ENCODE measurements at regions not wholly inside any gene's neighbourhood (a gene's known extent, or its start where the extent isn't known, plus 50 kb on each side); places are given as distances from the start of the nearest gene placed in this dataset.

DNA sequence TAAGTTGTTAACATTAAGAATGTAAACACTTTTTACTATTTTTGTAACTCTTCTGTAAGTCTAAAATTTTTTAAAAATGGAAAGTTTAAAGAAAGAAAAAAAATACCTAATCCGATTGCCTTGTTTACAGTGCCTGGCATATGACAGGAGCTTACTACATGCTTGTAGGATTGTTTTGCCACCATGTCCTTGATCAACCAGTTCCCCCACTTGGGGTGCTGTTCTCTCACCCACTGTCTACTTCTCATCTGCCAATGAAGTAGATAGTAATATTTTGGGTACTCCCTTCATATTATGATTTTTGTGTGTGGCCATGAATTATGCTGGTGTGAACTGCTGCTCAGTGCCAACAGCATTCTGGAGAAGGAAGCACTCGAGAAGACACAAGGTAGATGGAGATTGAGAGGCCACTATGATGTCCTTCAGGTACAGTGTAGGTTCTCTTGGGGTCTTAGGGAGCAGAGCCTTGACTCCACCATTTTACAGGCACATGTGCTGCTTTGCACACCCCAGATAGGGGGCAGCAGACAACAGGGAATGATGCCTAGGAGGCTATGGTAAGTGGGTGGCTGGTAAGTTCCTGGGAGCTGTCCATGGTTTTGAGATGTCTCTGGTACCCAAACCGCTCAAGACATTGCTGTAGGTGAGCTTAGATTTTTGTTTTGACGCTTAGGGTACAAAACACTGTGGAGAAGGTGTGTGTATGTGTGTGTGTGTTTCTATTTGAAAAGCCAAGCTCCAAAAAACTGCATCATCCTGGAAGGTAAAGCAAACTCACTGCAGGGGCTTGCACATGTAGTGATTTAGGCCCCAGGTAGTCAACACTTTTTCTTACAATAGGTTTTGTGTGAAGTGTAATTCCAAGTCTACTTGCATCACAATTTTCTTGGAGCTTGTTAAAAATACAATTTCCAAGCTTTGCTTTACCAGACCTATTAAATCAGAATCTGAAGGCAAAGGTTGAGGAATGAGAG lies 494.5 kb upstream of the LARGE1 start (continued):
- TF ChIP-seq TIGD3 (CRISPR knock-in tag; IDR thresholded peaks at IDR 0.05; ENCODE audit: borderline replicate concordance) (peak; percentile 75; the same call in 1 of the 2 replicates), ZSCAN25 (CRISPR knock-in tag; IDR thresholded peaks at IDR 0.05) (peak; percentile 24; the same call in 1 of the 2 replicates), HMGXB3 (CRISPR knock-in tag; IDR thresholded peaks at IDR 0.05; ENCODE audit: borderline replicate concordance) (peak; percentile 83; the same call in 1 of the 2 replicates), ZMYM2 (CRISPR knock-in tag; IDR thresholded peaks at IDR 0.05) (no peak), KMT2A (CRISPR knock-in tag; IDR thresholded peaks at IDR 0.05) (no peak), BCL6 (CRISPR knock-in tag; IDR thresholded peaks at IDR 0.05) (peak; percentile 34; the same call in 1 of the 2 replicates), ZNF205 (CRISPR knock-in tag; IDR thresholded peaks at IDR 0.05) (no peak), HMG20A (CRISPR knock-in tag; IDR thresholded peaks at IDR 0.05; ENCODE audit: borderline replicate concordance) (no peak), ZFP90 (CRISPR knock-in tag; IDR thresholded peaks at IDR 0.05; ENCODE audit: borderline replicate concordance) (0 out of 2 replicates have a peak, but pooled peaks have one; percentile 39), RORA (CRISPR knock-in tag; IDR thresholded peaks at IDR 0.05) (no peak), ZFP82 (CRISPR knock-in tag; IDR thresholded peaks at IDR 0.05; ENCODE audit: borderline replicate concordance) (no peak), PATZ1 (CRISPR knock-in tag; IDR thresholded peaks at IDR 0.05) (peak; percentile 42; the same call in 1 of the 2 replicates), NR2F1 (CRISPR knock-in tag; IDR thresholded peaks at IDR 0.05) (no peak)
- TF ChIP-seq, protein P1, sequence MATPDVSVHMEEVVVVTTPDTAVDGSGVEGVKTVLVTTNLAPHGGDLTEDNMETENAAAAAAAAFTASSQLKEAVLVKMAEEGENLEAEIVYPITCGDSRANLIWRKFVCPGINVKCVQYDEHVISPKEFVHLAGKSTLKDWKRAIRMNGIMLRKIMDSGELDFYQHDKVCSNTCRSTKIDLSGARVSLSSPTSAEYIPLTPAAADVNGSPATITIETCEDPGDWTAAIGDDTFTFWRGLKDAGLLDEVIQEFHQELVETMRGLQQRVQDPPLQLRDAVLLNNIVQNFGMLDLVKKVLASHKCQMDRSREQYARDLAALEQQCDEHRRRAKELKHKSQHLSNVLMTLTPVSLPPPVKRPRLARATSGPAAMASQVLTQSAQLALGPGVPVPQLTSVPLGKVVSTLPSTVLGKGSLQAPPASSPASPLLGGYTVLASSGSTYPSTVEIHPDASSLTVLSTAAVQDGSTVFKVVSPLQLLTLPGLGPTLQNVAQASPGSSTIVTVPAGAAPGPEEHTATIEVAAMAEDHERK (CRISPR knock-in tag; IDR thresholded peaks at IDR 0.05; ENCODE audit: low read depth) = no peak

Data from HepG2 (cell line).